HUES64 (cell line): ENCODE measurements at regions not wholly inside any gene's neighbourhood (a gene's known extent, or its start where the extent isn't known, plus 50 kb on each side); places are given as distances from the start of the nearest gene placed in this dataset.

Source experiments
- H3K27ac ChIP-seq: 2 replicates; pipeline ENCODE4 v1.7.0; 2013; ENCODE audit warnings: low read depth, low read length, inconsistent platforms
- H3K27me3 ChIP-seq: 2 replicates; pipeline ENCODE4 v1.6.1; 2013; ENCODE audit warnings: mild to moderate bottlenecking, low read length; ENCODE audit not compliant: insufficient read depth
- H3K36me3 ChIP-seq: 2 replicates; pipeline ENCODE4 v1.6.1; 2013; ENCODE audit warnings: mild to moderate bottlenecking, low read length; ENCODE audit not compliant: insufficient read depth
- H3K4me1 ChIP-seq: 2 replicates; pipeline ENCODE4 v1.6.1; 2013; ENCODE audit warnings: mild to moderate bottlenecking, low read length, moderate library complexity; ENCODE audit not compliant: insufficient read depth
- H3K4me3 ChIP-seq: 2 replicates; pipeline ENCODE4 v1.5.1; 2013; ENCODE audit warnings: mild to moderate bottlenecking, low read length, moderate library complexity
- H3K9ac ChIP-seq: 2 replicates; pipeline ENCODE4 v1.6.1; 2013; ENCODE audit warnings: mild to moderate bottlenecking, low read depth, low read length
- H3K9me3 ChIP-seq: 2 replicates; pipeline ENCODE4 v1.6.1; 2013; ENCODE audit warnings: low read depth, low read length; ENCODE audit not compliant: insufficient read depth
- WGBS: fragments of 150-250, 120-280 bp; methylation state at CpG from one replicate; pipeline ENCODE4 v1.1.7; 2013; ENCODE audit warnings: missing lambda C conversion rate; 5-methylcytosine and 5-hydroxymethylcytosine counted together

GRCh38 chr2:62313449-62314227 is 117.7 kb downstream of the B3GNT2 start:
- Histone ChIP-seq H3K36me3 (no peaks in the 10 kb centered on the region), H3K4me3 (no peak overlapping the region), H3K9ac (no peak overlapping the region), H3K27me3 (no peaks in the 10 kb centered on the region), H3K4me1 (peaks cover 15% of the 10 kb centered on the region), H3K9me3 (no peaks in the 10 kb centered on the region), H3K27ac (no peak overlapping the region)
- 94% methylated on average over 2 of the region's 3 CpGs for WGBS

- H3K4me1 ChIP-seq, result peaks cover 29% of the 10 kb centered on the region
- H3K4me3 ChIP-seq, result no peak overlapping the region
- H3K27ac ChIP-seq, result no peak overlapping the region; the same call in 1 of the 2 replicates
- 73% methylated on average over 17 of the region's 17 CpGs for WGBS
- no peaks in the 10 kb centered on the region for H3K27me3 ChIP-seq
- no peaks in the 10 kb centered on the region for H3K9me3 ChIP-seq
- H3K9ac ChIP-seq, result no peak overlapping the region
- H3K36me3 ChIP-seq, result no peaks in the 10 kb centered on the region
Measured at GRCh38 chr2:62309465-62310091, 113.7 kb downstream of the B3GNT2 start.

GRCh38 chr2:62309081-62309464 is 113.2 kb downstream of the B3GNT2 start:
- H3K27ac ChIP-seq, result no peak overlapping the region
- WGBS, result 86% methylated on average over 1 of the region's 1 CpG
- no peaks in the 10 kb centered on the region for H3K9me3 ChIP-seq
- H3K27me3 ChIP-seq, result no peaks in the 10 kb centered on the region
- H3K9ac ChIP-seq, result no peak overlapping the region
- H3K4me3 ChIP-seq, result no peak overlapping the region
- no peaks in the 10 kb centered on the region for H3K36me3 ChIP-seq
- H3K4me1 ChIP-seq, result peaks cover 29% of the 10 kb centered on the region

- Histone ChIP-seq H3K36me3 (no peaks in the 10 kb centered on the region), H3K9ac (no peak overlapping the region), H3K4me3 (no peak overlapping the region), H3K4me1 (peaks cover 29% of the 10 kb centered on the region), H3K9me3 (no peaks in the 10 kb centered on the region), H3K27me3 (no peaks in the 10 kb centered on the region), H3K27ac (no peak overlapping the region)
- WGBS, result 89% methylated on average over 15 of the region's 15 CpGs
Measured at GRCh38 chr2:62307469-62308389, 111.8 kb downstream of the B3GNT2 start.

- Histone ChIP-seq H3K27ac (no peak overlapping the region), H3K36me3 (no peaks in the 10 kb centered on the region), H3K4me3 (no peak overlapping the region), H3K9ac (no peak overlapping the region), H3K4me1 (peaks cover 29% of the 10 kb centered on the region), H3K27me3 (no peaks in the 10 kb centered on the region), H3K9me3 (no peaks in the 10 kb centered on the region)
- WGBS, result 83% methylated on average over 7 of the region's 7 CpGs
Measured at GRCh38 chr2:62306751-62307468, 111.0 kb downstream of the B3GNT2 start.

GRCh38 chr2:62305421-62306176 is 109.7 kb downstream of the B3GNT2 start:
- H3K9me3 ChIP-seq, result no peaks in the 10 kb centered on the region
- no peak overlapping the region for H3K4me3 ChIP-seq
- peaks cover 29% of the 10 kb centered on the region for H3K4me1 ChIP-seq
- 89% methylated on average over 12 of the region's 12 CpGs for WGBS
- H3K27me3 ChIP-seq, result no peaks in the 10 kb centered on the region
- H3K36me3 ChIP-seq, result no peaks in the 10 kb centered on the region
- H3K27ac ChIP-seq, result no peak overlapping the region
- H3K9ac ChIP-seq, result no peak overlapping the region

GRCh38 chr2:62304429-62305417 is 108.8 kb downstream of the B3GNT2 start:
- H3K36me3 ChIP-seq, result no peaks in the 10 kb centered on the region
- no peak overlapping the region for H3K4me3 ChIP-seq
- H3K4me1 ChIP-seq, result peaks cover 23% of the 10 kb centered on the region
- no peaks in the 10 kb centered on the region for H3K27me3 ChIP-seq
- H3K9ac ChIP-seq, result no peak overlapping the region
- no peak overlapping the region for H3K27ac ChIP-seq
- no peaks in the 10 kb centered on the region for H3K9me3 ChIP-seq
- WGBS, result 83% methylated on average over 13 of the region's 13 CpGs

- Histone ChIP-seq H3K27ac (no peak overlapping the region), H3K27me3 (no peaks in the 10 kb centered on the region), H3K4me3 (no peak overlapping the region), H3K4me1 (peaks cover 14% of the 10 kb centered on the region), H3K9me3 (no peaks in the 10 kb centered on the region), H3K9ac (no peak overlapping the region), H3K36me3 (no peaks in the 10 kb centered on the region)
- 96% methylated on average over 3 of the region's 3 CpGs for WGBS
Measured at GRCh38 chr2:62303788-62304187, 107.9 kb downstream of the B3GNT2 start.

GRCh38 chr2:62302631-62303435 is 106.9 kb downstream of the B3GNT2 start:
- H3K4me1 ChIP-seq, result peaks cover 14% of the 10 kb centered on the region
- 88% methylated on average over 6 of the region's 6 CpGs for WGBS
- no peak overlapping the region for H3K9ac ChIP-seq
- no peak overlapping the region for H3K27ac ChIP-seq
- H3K9me3 ChIP-seq, result no peaks in the 10 kb centered on the region
- no peak overlapping the region for H3K4me3 ChIP-seq
- H3K36me3 ChIP-seq, result no peaks in the 10 kb centered on the region
- H3K27me3 ChIP-seq, result no peaks in the 10 kb centered on the region
